K562 (cell line): ENCODE measurements at regions not wholly inside any gene's neighbourhood (a gene's known extent, or its start where the extent isn't known, plus 50 kb on each side); places are given as distances from the start of the nearest gene placed in this dataset.
"Not testable (repeated sequence)": the region's sequence is repeated elsewhere in the genome, so short reads cannot be mapped to it uniquely, and the experiment has no call there.

Source experiments
- BHLHE40 ChIP-seq: IDR thresholded peaks from 2 replicates; pipeline ENCODE4 v1.6.1; 2011; ENCODE audit warnings: low read length, improper control_type of control experiment
- CBFB ChIP-seq: sonication (generic); formaldehyde crosslinking; IDR thresholded peaks from 2 replicates; pipeline ENCODE4 v1.4.0; 2020; ENCODE audit warnings: mild to moderate bottlenecking, missing genetic modification reagents
- CREB1 ChIP-seq, 2 experiments: sonication (generic) in 1 of 2; formaldehyde crosslinking in 1 of 2; IDR thresholded peaks; 2 replicates each; pipeline versions ENCODE4 v1.6.1 to v1.8.0; 2012 to 2022; ENCODE audit warnings: inconsistent platforms in 1 of 2, mild to moderate bottlenecking in 1 of 2, missing genetic modification reagents in 1 of 2, moderate library complexity in 1 of 2
- DIDO1 ChIP-seq: fragments of 450-650 bp; IDR thresholded peaks from 2 replicates; pipeline ENCODE4 v1.6.1; 2016; ENCODE audit warnings: low read depth, missing biosample characterization, missing genetic modification characterization
- EZH2 ChIP-seq: IDR thresholded peaks from 2 replicates; pipeline ENCODE4 v1.6.1; 2012; ENCODE audit warnings: low read depth, mild to moderate bottlenecking, inconsistent platforms, low read length, borderline replicate concordance
- POLR2A ChIP-seq: fragments of 450-650 bp; conservative IDR thresholded peaks from 2 replicates; pipeline ENCODE4 v1.6.1; 2016
- SP1 ChIP-seq: sonication (generic); formaldehyde crosslinking; IDR thresholded peaks from 2 replicates; pipeline ENCODE4 v1.8.1; 2022; ENCODE audit warnings: mild to moderate bottlenecking, missing genetic modification reagents
- SRSF7 ChIP-seq: fragments of 200-400 bp; formaldehyde crosslinking; optimal IDR thresholded peaks from 2 replicates; pipeline ENCODE3; 2017; ENCODE audit warnings: mild to moderate bottlenecking, low read depth, low read length
- TARDBP ChIP-seq: fragments of 450-650 bp; IDR thresholded peaks from 2 replicates; pipeline ENCODE4 v1.6.1; 2016
- TCF7 ChIP-seq: sonication (generic); IDR thresholded peaks from 2 replicates; pipeline ENCODE4 v1.6.1; 2016; ENCODE audit warnings: antibody characterized with exemption, borderline replicate concordance
- TF ChIP-seq, protein P1 (sequence below): fragments of 250-450 bp; sonication (Bioruptor Pico); IDR thresholded peaks from 2 replicates; pipeline ENCODE4 v1.8.0; 2022; ENCODE audit warnings: moderate library complexity, mild to moderate bottlenecking, inconsistent platforms

- not testable (repeated sequence) for TF ChIP-seq TCF7; SRSF7; BHLHE40; CBFB; SP1 (CRISPR knock-in tag); DIDO1 (tag); TARDBP; POLR2A; EZH2; CREB1 (IDR thresholded peaks at IDR 0.05); CREB1 (CRISPR knock-in tag; IDR thresholded peaks at IDR 0.05)
- TF ChIP-seq, protein P1, sequence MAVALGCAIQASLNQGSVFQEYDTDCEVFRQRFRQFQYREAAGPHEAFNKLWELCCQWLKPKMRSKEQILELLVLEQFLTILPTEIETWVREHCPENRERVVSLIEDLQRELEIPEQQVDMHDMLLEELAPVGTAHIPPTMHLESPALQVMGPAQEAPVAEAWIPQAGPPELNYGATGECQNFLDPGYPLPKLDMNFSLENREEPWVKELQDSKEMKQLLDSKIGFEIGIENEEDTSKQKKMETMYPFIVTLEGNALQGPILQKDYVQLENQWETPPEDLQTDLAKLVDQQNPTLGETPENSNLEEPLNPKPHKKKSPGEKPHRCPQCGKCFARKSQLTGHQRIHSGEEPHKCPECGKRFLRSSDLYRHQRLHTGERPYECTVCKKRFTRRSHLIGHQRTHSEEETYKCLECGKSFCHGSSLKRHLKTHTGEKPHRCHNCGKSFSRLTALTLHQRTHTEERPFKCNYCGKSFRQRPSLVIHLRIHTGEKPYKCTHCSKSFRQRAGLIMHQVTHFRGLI, result not testable (repeated sequence)
Measured at GRCh38 chr12:86970595-86970994, 714.4 kb upstream of the MGAT4C start.
